ENCODE measurements at regions not wholly inside any gene's neighbourhood (a gene's known extent, or its start where the extent isn't known, plus 50 kb on each side); places are given as distances from the start of the nearest gene placed in this dataset.

- H3K4me3 ChIP-seq: no peak overlapping the region
- H3K9ac ChIP-seq (ENCODE audit: insufficient read depth in 1 of 2, low read length in 2 of 2): no peak overlapping the region
- no peak overlapping the region for H3K27ac ChIP-seq (ENCODE audit: low read depth in 1 of 2, low read length in 1 of 2)
- WGBS, 2 donors: 69 to 76% methylated on average over 1 of the region's 1 CpG
- no peaks in the 10 kb centered on the region for H3K36me3 ChIP-seq (ENCODE audit: control insufficient read depth in 4 of 4, insufficient read depth in 4 of 4, low read length in 4 of 4)
- H3K9me3 ChIP-seq (ENCODE audit: control insufficient read depth in 4 of 4, insufficient read depth in 3 of 4, low read length in 3 of 4): no peaks in the 10 kb centered on the region
- no peaks in the 10 kb centered on the region for H3K4me1 ChIP-seq (ENCODE audit: control insufficient read depth in 5 of 5, insufficient read depth in 5 of 5, low read length in 5 of 5)
- TF ChIP-seq CTCF (IDR thresholded peaks at IDR 0.05; ENCODE audit: control extremely low read depth, extremely low read depth): no peak
- DNase-seq (no peak), ATAC-seq (ENCODE audit: insufficient read depth, low FRiP score) (no peak)
- H3K27me3 ChIP-seq (ENCODE audit: control insufficient read depth in 3 of 3, insufficient read depth in 3 of 3, low read length in 2 of 3): no peaks in the 10 kb centered on the region
Observed at GRCh38 chr11:26086028-26086427, 245.9 kb upstream of the ANO3 start.

GRCh38 chr11:26087120-26087935 is 244.6 kb upstream of the ANO3 start:
- H3K27ac ChIP-seq (ENCODE audit: low read depth in 1 of 2, low read length in 1 of 2): no peak overlapping the region
- no peaks in the 10 kb centered on the region for H3K4me1 ChIP-seq (ENCODE audit: control insufficient read depth in 5 of 5, insufficient read depth in 5 of 5, low read length in 5 of 5)
- H3K27me3 ChIP-seq (ENCODE audit: control insufficient read depth in 3 of 3, insufficient read depth in 3 of 3, low read length in 2 of 3): no peaks in the 10 kb centered on the region
- WGBS, 2 donors: 93 to 94% methylated on average over 4 of the region's 4 CpGs
- TF ChIP-seq CTCF (IDR thresholded peaks at IDR 0.05; ENCODE audit: control extremely low read depth, extremely low read depth): no peak
- ATAC-seq (ENCODE audit: insufficient read depth, low FRiP score): no peak
- no peaks in the 10 kb centered on the region for H3K9me3 ChIP-seq (ENCODE audit: control insufficient read depth in 4 of 4, insufficient read depth in 3 of 4, low read length in 3 of 4)
- DNase-seq: no peak
- H3K36me3 ChIP-seq (ENCODE audit: control insufficient read depth in 4 of 4, insufficient read depth in 4 of 4, low read length in 4 of 4): no peaks in the 10 kb centered on the region
- no peak overlapping the region for H3K9ac ChIP-seq (ENCODE audit: insufficient read depth in 1 of 2, low read length in 2 of 2)
- no peak overlapping the region for H3K4me3 ChIP-seq

- Histone ChIP-seq H3K36me3 (ENCODE audit: control insufficient read depth in 4 of 4, insufficient read depth in 4 of 4, low read length in 4 of 4) (no peaks in the 10 kb centered on the region), H3K4me3 (no peak overlapping the region), H3K4me1 (ENCODE audit: control insufficient read depth in 5 of 5, insufficient read depth in 5 of 5, low read length in 5 of 5) (no peaks in the 10 kb centered on the region), H3K27me3 (ENCODE audit: control insufficient read depth in 3 of 3, insufficient read depth in 3 of 3, low read length in 2 of 3) (no peaks in the 10 kb centered on the region), H3K9me3 (ENCODE audit: control insufficient read depth in 4 of 4, insufficient read depth in 3 of 4, low read length in 3 of 4) (no peaks in the 10 kb centered on the region), H3K27ac (ENCODE audit: low read depth in 1 of 2, low read length in 1 of 2) (no peak overlapping the region), H3K9ac (ENCODE audit: insufficient read depth in 1 of 2, low read length in 2 of 2) (no peak overlapping the region)
- ATAC-seq (ENCODE audit: insufficient read depth, low FRiP score) (no peak), DNase-seq (no peak)
- no peak for TF ChIP-seq CTCF (IDR thresholded peaks at IDR 0.05; ENCODE audit: control extremely low read depth, extremely low read depth)
- WGBS, 2 donors: 48 to 49% methylated on average over 1 of the region's 1 CpG
Observed at GRCh38 chr11:26088391-26088790, 243.5 kb upstream of the ANO3 start.
